Peyer's patch (tissue), 4 donors: ENCODE measurements at regions not wholly inside any gene's neighbourhood (a gene's known extent, or its start where the extent isn't known, plus 50 kb on each side); places are given as distances from the start of the nearest gene placed in this dataset.

Experiments
- POLR2A ChIP-seq, 2 donors: fragments of 450-650 bp; IDR thresholded peaks; one replicate each; pipeline ENCODE4 v1.5.1; 2017; ENCODE audit warnings: antibody characterized with exemption in 2 of 2, mild to moderate bottlenecking in 2 of 2, moderate library complexity in 2 of 2
- TF ChIP-seq, protein P1 (sequence below), 6 experiments: fragments of 450-650 bp in 4 of 6; fragments of 200-600 bp in 2 of 6; sonication (generic) in 1 of 6; IDR thresholded peaks; one replicate each; pipeline ENCODE4 v1.5.1; 2017 to 2019; ENCODE audit warnings: antibody characterized with exemption in 6 of 6, mild to moderate bottlenecking in 3 of 6, moderate library complexity in 1 of 6

DNA sequence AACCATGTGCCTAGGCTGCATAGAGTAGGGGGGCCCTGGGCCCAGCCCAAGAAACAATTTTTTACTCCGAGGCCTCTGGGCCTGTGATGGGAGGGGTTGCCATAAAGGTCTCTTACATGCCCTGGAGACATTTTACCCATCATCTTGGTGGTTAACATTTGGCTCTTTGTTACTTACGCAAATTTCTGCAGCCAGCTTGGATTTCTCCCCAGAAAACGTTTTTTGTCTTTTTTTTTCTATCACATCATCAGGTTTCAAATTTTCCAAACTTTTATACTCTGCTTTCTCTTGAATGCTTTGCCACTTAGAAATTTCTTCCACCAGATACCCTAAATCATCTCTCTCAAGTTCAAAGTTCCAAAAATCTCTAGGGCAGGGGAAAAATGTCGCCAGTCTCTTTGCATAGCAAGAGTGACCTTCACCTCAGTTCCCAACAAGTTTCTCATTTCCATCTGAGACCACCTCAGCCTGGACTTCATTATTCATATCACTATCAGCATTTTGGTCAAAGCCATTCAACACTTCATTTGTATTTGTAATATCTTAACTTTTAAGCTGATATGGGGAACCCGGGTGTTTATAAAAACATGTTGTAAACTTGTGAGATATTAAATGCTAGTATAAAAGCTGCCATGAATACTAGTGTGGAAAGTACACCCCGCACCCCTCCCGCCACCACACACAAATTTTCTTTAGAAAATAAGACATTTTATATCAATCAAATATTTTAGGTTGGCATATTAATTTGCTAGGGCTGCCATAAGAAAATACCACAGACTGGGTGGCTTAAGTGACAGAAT is 56.0 kb upstream of the PLSCR4 start:
- TF ChIP-seq, protein P1, sequence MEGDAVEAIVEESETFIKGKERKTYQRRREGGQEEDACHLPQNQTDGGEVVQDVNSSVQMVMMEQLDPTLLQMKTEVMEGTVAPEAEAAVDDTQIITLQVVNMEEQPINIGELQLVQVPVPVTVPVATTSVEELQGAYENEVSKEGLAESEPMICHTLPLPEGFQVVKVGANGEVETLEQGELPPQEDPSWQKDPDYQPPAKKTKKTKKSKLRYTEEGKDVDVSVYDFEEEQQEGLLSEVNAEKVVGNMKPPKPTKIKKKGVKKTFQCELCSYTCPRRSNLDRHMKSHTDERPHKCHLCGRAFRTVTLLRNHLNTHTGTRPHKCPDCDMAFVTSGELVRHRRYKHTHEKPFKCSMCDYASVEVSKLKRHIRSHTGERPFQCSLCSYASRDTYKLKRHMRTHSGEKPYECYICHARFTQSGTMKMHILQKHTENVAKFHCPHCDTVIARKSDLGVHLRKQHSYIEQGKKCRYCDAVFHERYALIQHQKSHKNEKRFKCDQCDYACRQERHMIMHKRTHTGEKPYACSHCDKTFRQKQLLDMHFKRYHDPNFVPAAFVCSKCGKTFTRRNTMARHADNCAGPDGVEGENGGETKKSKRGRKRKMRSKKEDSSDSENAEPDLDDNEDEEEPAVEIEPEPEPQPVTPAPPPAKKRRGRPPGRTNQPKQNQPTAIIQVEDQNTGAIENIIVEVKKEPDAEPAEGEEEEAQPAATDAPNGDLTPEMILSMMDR (IDR thresholded peaks at IDR 0.05), result no peak
- TF ChIP-seq POLR2A (IDR thresholded peaks at IDR 0.05), result no peak
